ENCODE measurements at regions not wholly inside any gene's neighbourhood (a gene's known extent, or its start where the extent isn't known, plus 50 kb on each side); places are given as distances from the start of the nearest gene placed in this dataset.

DNA sequence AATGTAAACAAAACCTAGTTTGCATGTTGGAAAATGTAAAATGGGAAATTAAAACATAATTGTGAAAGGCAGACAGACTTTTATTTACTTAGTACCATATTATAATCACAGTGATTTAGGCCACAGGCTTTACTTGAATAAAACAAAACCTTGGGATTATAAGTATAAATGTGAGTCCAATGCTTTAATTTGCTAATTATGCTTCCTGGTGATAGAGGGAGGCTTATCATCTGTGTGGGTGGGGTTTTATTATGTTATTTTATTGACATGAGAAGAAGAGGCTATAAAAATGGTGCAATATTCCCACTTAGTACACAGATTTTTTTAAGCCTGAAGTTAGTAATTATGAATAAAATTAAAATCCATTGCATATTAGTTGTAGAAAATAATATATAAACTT is 248.3 kb upstream of the TBL1XR1 start:
- TF ChIP-seq, protein P1, sequence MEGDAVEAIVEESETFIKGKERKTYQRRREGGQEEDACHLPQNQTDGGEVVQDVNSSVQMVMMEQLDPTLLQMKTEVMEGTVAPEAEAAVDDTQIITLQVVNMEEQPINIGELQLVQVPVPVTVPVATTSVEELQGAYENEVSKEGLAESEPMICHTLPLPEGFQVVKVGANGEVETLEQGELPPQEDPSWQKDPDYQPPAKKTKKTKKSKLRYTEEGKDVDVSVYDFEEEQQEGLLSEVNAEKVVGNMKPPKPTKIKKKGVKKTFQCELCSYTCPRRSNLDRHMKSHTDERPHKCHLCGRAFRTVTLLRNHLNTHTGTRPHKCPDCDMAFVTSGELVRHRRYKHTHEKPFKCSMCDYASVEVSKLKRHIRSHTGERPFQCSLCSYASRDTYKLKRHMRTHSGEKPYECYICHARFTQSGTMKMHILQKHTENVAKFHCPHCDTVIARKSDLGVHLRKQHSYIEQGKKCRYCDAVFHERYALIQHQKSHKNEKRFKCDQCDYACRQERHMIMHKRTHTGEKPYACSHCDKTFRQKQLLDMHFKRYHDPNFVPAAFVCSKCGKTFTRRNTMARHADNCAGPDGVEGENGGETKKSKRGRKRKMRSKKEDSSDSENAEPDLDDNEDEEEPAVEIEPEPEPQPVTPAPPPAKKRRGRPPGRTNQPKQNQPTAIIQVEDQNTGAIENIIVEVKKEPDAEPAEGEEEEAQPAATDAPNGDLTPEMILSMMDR (IDR thresholded peaks at IDR 0.05; ENCODE audit: extremely low read depth, insufficient read depth, missing control alignments): no peak
- no peak for DNase-seq (ENCODE audit: low spot score)
- in situ Hi-C loops (cut with MboI; ENCODE audit: low pct_unique_long_range_greater_than_20kb, low sequenced_read_pairs, unreplicated experiment): no loop called here

DNA sequence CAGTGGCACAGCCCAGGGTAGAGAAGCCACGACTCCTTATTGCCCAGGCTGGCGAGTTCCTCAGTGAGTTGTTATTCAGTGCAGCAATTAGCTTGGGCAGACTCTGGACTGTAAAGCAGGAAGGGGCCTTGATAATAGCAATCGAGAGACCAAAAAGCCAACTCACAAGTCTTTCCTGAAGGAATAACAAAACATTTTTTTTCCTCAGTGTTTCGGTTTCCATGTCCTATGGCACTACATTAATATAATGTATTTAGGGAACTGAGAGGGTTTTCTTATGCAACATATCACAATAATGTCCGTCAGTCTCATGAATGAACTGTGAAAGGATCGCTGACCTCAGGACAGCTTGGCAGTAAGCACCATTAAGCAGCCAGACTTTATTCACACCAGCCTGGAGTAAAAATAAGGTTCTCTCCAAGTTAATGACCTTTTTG is 248.9 kb upstream of the TBL1XR1 start:
- DNase-seq (ENCODE audit: low spot score): no peak
- in situ Hi-C loops (cut with MboI; ENCODE audit: low pct_unique_long_range_greater_than_20kb, low sequenced_read_pairs, unreplicated experiment): no loop called here
- TF ChIP-seq, protein P1 (IDR thresholded peaks at IDR 0.05; ENCODE audit: extremely low read depth, insufficient read depth, missing control alignments): no peak

DNA sequence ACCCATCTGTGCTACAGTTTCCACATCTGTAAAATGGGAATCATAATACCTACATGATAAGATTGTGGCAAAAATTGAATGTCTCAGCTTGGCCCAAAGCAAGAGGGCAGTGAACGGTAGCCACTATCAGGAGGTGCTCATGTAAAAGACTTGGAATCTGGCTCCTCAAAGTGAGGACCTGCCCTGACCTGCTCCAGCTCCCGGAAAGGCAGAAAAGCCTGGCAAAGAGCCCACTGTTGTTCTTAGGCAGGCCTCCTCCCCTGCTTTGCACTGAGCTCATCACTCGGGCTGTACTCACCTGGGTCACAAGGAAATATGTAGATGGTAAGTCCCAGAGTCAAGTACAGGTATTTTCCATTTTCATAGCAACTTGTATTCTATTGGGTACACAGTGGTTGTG is 250.7 kb upstream of the TBL1XR1 start:
- DNase-seq (ENCODE audit: low spot score): no peak

GRCh38 chr3:177448987-177449359 is 251.7 kb upstream of the TBL1XR1 start:
- TF ChIP-seq, protein P1 (IDR thresholded peaks at IDR 0.05; ENCODE audit: extremely low read depth, insufficient read depth, missing control alignments): no peak
- DNase-seq (ENCODE audit: low spot score): peak; percentile 31
- in situ Hi-C loops (cut with MboI; ENCODE audit: low pct_unique_long_range_greater_than_20kb, low sequenced_read_pairs, unreplicated experiment): no loop called here

More for the DNA sequence above, 250.7 kb upstream of the TBL1XR1 start:
- TF ChIP-seq, protein P1 (IDR thresholded peaks at IDR 0.05; ENCODE audit: extremely low read depth, insufficient read depth, missing control alignments): no peak
- in situ Hi-C loops (cut with MboI; ENCODE audit: low pct_unique_long_range_greater_than_20kb, low sequenced_read_pairs, unreplicated experiment): no loop called here

DNA sequence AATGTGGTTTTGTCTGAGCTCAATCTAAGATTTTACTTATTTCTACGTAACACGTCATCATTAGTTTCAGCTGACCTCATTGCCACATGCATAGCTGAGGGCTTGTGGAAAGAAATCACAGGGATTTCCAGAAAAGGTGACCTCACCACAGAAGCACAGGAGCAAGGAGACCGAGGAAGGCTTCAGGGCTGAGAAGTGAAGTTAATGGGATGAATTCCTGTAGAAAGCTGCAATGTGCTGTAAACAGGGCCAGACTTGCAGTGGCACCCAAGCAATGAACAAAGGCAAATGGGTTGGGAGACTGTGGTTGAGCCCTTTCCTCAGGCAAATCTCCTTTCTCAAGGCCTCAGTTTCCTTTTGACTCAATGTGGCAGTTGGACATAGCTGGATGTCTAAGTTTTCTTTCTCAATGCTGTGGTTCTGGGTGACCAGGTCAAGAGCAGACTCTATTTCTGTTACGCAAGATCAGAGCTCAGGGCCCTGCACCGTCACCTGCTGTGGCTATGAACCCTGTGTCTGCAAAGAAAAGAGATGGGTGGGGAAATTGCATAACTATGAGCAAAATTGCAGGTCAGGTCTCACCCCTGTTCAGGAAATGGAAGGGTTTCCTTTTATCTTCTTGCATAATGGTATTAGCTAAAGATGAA is 252.2 kb upstream of the TBL1XR1 start:
- in situ Hi-C loops (cut with MboI; ENCODE audit: low pct_unique_long_range_greater_than_20kb, low sequenced_read_pairs, unreplicated experiment): no loop called here
- peak; percentile 69 for DNase-seq (ENCODE audit: low spot score)
- TF ChIP-seq, protein P1 (IDR thresholded peaks at IDR 0.05; ENCODE audit: extremely low read depth, insufficient read depth, missing control alignments): no peak

- in situ Hi-C loops (cut with MboI; ENCODE audit: low pct_unique_long_range_greater_than_20kb, low sequenced_read_pairs, unreplicated experiment): no loop called here
- DNase-seq (ENCODE audit: low spot score): no peak
- TF ChIP-seq, protein P1 (IDR thresholded peaks at IDR 0.05; ENCODE audit: extremely low read depth, insufficient read depth, missing control alignments): no peak
Observed at GRCh38 chr3:177451301-177451750, 254.0 kb upstream of the TBL1XR1 start.
